SKM-1 treated with dmso at 0.1 percent for 144 hours (cell line): ENCODE measurements at regions not wholly inside any gene's neighbourhood (a gene's known extent, or its start where the extent isn't known, plus 50 kb on each side); places are given as distances from the start of the nearest gene placed in this dataset.
"Not testable (repeated sequence)": the region's sequence is repeated elsewhere in the genome, so short reads cannot be mapped to it uniquely, and the experiment has no call there.

Experiments
- DNase-seq: peaks from one replicate; lab custom pipeline; 2025; ENCODE audit not compliant: unreplicated experiment; lab: John Stamatoyannopoulos, UW

DNA sequence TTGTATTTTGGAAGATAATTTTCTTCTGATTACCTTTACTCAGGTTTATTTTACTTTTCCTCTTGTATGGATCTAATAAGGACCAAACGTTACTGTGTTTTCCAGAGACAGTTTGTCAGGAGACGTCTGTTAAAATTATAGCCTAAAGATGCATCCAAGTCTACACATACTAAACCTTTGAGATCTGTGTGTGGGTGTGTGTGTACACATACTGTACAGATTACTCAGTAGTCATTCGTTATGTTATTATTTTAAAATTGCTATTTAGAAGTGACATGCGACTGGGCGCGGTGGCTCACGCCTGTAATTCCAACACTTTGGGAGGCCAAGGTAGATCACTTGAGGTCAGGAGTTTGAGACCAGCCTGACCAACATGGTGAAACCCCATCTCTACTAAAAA, 51.6 kb upstream of the CNTLN start:
- DNase-seq: no peak

DNA sequence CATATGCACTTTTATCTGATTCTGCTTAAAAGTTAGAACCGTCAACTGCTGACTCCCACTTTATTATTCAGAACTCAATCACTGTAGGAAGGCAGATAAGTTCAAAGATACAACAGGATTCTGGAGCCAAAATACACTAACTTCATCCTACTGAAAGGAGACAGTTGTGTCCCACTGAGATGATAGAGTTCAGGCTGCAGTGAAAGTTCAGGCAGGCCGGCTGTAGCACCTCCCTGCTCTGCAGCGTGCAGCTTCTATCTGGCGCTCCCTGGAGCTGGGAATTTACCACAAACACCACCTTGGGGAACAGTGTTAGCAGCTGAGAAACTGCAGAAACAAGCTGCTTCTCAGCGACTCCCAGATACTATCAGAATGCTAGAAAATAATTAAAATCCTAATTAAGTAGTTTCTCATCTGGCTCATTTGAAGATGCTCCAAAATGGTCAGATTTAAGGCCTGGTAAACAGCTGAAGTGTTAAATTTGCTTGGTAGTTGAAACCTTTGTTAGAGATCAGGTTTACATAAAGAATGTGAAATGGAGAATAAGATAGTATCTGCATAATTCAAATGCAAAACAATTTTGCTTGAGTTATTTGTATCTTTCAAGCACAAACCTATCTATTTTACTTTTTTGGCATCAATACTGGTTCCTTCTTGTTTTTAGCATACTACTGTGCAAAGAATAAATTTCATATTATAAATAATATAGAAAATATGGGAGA, 52.3 kb upstream of the CNTLN start:
- no peak for DNase-seq

DNA sequence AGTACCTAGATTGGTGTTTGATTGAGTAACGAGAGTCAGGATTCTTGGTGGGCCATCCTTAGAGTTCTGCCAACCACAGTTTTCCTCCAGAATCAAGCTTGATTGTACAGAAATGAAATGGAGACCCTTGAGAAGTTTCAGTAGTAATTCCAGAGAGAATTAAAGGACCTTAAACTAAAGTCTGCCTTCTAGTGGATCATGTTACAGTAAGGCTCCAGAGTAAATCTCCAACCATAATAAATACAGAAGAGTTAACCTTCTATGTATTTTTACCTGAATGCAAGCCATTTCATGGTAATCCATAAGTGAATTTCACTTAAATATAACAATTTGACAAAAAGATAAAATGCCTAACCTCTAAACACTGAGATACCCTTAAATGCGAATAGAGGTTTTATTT, 53.0 kb upstream of the CNTLN start:
- DNase-seq: no peak

DNA sequence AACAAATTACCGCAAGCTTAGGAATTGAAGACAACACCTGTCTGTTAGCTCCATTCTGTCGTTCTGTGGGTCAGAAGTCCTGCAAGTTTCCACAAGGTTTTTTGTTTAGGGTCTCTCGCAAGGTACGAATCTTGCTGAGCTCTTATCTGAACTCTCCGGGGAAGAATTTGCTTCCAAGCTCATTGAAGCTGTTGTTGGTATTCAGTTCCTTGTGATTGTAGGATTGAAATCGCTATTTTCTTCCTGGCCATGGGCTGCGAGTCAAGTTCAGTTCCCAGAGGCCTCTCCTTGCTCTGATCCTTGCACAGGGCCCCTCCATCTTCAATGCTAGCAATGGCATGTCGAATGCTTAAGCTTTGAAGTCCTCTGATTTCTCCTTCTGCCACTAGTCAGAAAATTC, 53.5 kb upstream of the CNTLN start:
- no peak for DNase-seq

DNA sequence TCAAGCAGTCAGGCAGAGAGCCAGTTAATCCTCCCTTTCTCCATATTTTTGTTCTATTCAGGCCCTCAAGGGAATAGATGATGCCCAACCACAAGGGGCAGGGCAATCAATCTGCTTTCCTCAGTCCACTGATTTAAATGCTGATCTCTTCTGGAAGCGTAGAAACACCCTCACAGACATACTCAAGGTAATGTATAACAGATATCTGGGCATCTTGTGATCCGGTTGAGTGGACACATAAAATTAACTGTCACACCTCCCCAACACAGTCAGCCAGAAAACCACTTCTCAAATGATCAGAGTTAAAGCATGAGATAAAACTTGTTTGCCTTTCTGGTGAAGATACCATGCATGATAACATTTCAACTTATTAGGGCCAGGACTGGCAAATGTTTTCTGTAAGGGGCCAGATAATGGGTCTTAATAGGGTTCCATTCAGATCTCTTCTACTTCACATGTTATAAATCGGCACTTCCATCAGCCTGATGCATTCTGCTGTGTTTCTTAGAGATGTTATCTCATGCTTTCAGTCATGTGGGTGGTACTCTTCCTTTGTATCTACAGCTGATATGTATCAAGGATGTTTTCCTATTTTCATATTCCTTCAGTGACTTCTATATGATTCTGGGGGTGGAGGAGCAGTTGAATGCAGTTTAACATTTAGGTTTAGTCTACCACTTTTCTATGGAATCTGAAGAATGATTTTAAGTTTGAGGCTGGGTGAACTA, 58.9 kb upstream of the CNTLN start:
- no peak for DNase-seq

DNA sequence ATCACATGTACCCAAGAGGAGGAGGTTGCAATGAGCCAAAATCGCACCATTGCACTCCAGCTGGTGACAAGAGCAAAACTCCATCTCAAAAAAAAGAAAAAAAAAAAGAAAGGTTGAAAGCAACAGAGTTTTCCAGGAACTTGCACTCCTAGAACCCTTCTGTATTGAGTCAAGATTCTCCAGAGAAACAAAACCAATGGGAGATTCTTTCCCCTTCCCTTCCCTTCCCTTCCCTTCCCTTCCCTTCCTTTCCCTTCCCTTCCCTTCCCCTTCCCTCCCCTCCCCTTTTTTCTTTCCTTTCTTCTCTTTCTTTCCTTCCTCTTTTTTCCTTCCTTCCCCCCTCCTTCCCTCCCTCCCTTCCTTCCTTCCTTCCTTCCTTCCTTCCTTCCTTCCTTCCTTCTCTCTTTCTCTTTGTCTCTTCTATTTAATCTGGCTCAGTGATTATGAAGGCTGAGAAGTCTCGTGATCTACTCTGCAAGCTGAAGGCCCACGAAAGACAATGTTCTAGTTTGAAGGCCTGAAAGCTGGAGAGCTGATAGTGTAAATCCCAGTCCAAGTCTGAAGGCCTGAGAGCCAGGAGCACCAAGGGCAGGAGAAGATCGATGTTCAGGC, 59.6 kb upstream of the CNTLN start:
- DNase-seq: no peak

DNA sequence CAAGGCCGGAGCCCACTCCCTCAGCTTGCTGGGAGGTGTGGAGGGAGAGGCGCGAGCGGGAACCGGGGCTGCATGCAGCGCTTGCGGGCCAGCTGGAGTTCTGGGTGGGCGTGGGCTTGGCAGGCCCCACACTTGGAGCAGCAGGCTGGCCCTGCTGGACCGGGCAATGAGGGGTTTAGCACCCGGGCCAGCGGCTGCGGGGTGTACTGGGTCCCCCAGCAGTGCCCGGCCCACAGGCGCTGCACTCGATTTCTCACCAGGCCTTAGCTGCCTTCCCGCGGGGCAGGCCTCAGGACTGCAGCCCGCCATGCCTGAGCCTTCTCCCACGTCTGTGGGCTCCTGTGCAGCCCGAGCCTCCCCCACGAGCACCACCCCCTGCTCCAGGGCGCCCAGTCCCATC, 62.3 kb upstream of the CNTLN start:
- DNase-seq: not testable (repeated sequence)

DNA sequence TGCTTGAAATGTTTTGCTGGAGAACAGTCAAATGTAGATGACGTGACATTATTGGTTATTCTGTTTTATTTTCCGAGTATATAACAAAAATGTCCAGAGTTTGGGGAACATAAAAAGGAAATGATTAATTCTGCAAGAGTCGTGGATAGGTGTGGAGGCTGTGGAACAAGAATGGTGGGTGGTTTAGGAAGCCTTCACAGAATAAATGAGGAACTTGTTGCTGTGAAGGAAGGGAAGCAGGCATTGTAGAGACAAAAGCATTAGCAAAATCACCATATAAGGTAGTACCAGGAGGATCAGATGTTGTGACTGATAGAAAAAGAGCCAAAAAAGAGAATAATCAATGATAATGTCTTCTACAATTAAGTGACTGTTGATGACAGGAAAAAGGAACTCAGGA, 66.2 kb upstream of the CNTLN start:
- DNase-seq: peak; percentile 27

DNA sequence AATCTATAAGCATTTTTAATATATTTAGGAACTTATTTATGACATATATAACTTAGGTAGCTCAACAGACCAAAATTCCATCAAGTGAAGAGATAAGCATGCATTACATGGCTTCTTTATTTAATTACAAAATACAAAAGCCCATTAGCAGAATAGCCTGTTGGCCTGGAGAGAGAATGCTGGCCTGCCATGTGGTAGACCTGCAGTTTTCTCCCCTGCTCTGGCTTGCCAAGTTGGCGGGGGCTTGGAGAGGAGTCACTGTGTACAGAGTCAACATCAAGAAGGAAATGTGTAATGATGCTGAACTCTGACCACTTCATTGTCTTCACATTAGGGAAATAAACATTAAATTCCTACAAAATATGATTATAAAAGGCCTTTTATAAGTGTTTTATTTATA, 69.8 kb upstream of the CNTLN start:
- no peak for DNase-seq

DNA sequence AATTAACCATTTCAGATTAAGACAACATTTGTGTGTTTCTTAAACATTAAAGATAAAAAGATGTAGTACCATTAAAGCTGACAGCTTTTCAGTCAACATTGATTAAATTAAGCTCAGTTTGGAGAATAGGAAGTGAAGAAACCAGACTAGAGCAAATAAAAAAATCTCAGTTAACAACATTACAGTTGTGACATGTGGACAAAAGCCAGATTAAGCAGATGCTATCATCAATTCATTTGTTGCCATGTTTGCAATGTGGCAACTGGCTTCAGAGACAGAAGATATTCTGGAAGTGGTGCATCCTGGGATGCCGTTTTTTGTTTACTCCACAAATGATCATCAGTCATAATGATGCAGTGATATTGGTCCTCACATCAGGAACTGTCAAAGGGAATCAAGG, 70.3 kb upstream of the CNTLN start:
- DNase-seq: no peak

DNA sequence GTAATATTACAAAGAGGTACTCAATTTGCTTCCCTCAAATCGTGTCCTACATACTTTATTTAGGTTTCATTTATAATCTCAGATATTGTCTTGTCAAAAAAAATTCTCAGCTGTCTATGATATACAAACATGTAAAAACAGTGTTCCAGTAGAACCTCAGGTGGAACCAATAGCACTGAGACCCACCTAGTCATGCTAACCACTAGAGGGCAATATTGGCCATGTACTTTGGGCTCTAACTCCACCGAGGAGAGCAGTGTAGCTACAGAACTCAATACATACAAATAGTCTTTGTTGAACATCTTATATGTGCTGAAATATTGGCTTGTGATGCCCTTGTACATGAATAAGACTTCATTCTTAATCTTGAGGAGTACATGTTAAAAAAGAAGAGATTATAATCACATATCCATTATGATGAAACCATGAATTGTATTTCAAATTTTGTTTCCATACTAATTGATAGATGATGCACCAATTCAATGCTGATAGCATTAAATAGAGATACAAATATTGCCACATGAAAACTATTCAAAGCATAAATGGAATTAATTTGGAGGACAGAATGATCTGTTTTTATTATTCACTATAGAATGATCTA, 71.2 kb upstream of the CNTLN start:
- peak; percentile 27 for DNase-seq

DNA sequence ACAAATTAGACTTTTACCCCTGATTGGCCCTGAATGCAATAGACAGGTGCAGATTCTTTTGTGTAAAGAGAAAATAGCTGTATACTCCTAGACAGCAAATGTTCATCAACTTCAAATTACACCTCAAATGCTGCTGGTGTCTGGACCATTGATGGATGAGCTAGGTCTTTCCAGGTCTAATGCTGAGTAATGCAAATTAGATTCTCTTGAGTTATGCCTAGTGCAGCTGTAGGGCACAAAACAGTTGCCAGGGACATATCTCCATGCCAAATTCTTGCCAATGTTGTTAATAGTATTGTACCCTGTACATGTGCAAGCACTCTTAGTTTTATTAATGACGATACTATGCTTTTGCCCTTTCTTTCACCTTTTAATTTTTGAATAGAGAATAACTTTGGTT, 72.3 kb upstream of the CNTLN start:
- no peak for DNase-seq

DNA sequence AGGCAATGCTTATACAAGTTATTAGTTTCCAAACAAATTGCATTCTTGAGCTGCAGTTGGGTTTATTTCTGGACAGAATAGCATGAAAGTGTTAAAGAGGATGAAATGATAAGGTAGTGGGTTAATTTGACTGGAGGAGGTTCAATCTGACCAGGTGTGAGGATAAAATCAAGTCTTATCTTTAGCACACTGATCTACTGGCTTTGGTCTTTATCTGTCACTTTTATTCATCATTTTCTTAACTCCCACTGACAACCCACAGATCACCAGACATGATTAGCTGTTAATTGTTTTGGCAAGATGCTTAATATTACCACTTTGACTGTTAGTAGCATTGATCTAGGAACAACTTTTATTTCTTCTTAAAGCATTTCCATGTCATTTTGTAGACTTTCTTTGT, 74.4 kb upstream of the CNTLN start:
- DNase-seq: no peak

DNA sequence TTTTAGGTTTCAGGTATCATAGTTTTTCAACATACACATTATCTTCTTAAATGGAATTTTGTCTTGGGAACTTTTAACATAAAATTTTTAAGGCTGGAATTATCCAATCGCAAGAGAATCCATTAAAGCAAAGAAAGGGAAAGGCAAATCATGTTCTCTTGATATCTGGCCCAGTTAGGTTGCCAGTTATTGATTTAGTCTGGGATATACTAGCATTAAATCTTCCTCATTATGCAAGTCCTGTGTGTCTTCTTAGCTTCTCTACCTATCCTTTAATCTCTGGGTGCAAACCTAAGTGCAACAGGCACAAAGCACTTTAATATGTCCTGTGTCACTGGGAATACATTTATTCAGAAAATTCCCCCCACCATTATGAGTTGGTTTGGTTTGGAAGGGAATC, 75.4 kb upstream of the CNTLN start:
- DNase-seq: no peak

DNA sequence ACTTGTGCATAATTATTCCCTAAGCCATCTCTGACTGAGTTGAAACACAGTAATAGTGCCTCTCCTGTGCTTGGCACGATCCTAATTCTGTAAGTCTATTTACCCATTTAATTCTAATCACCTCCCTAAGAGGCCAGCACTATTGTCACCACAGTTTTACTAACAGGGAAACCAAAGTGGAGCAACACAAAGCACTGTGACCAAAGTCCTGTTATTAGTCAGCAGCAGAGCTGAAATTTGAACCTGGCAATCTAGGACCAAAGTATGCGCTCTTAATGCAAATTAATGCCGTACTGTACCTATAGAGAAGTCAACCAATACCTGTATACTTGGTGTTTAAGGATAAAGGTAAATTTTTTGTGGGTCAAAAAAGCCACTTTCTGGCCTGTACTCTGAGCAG, 77.1 kb upstream of the CNTLN start:
- DNase-seq: no peak

DNA sequence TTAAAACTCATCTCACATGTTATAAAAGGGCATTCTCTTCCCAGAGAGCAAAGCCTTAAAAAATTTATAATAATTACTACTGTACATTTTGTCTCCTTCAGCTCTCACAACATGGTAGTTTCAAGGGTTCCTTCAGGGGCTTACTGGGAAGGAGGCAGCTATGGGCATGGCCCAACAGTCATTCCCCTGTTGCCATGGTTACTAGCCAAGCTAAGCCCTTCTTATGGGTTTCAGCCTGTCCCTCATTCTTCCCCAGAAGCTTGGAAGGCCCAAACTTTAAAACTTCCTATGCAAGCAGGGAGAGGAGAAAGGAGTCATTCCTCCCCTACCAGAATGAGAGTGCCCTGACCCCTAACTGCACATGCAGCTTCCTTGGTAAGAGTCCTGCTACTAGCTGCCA, 82.2 kb upstream of the CNTLN start:
- no peak for DNase-seq

DNA sequence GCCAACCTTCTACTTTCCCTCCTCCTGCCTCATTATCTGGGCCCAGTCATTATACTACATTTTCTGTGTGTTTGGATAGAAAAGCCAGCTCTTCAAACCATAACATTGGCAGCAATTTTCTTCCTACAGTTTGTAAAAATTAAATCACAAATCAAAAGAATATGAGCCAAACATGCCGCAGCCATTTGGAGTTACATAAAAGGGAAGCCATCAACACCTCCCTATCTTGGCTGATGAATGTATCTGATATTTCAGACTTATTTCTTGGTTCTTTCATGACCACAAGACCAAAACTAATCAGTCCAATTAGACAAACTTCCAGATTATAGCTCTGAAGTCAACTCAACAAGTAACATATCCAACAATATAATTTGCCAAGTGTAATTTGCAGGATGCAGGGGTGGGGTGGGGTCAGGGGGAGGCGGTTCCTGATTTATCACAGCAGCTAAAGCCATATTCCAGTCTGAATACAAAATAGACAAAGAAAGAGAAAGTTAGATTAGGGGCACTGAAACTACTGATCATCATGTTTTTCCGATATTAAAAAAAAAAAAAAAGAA, 89.4 kb upstream of the CNTLN start:
- no peak for DNase-seq

DNA sequence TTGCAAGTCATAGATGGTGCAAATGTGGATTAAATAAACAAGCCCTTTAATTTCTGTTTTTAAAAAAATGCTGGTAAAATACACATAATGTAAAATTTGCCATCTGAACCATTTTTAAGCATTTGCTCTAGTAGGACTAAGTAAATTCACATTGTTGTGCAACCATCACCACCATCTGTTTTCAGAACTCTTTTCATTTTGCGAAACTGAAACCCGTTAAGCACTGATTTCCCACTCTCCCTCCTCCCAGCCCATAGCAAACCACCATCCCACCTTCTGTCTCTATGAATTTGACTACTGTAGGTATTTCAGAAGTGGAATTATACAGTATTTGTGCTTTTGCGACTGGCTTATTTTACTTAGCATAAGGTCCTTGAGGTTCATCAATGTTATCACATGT, 103.3 kb upstream of the CNTLN start:
- no peak for DNase-seq

DNA sequence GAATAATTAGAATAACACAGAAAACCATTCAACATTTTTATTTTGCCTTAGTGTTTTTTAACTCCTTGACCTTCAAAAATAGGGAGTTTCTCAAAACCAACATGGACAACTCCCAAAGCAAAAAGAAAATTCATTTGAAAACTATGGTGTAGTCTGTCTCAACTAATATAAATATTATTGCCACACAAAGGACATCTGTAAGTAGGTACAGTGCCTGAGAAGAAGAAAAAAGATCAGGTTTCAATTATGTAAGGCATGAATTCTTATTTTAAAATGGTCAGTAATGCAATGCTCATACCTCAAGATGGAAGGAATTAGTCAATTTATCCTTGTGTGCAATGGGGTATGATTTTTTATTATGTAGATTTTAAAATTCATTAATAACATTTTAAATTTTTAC, 109.6 kb upstream of the CNTLN start:
- DNase-seq: no peak

DNA sequence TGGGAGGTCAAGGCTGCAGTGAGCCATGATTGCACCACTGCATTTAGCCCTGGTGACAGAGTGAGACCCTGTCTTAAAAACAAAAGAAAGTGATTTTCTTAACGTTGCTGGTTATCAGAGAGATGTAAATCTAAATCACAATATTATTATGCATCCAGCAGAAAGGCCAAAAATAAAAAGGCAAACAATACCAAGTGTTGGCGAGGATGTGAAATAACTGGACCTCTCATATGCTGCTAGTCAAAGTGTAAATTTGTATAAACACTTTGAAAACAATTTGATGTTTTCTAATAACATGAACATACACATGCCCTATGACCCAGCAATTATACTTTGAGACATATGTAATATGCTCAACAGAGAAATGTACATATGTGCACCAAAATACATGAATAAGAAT, 110.7 kb upstream of the CNTLN start:
- no peak for DNase-seq

DNA sequence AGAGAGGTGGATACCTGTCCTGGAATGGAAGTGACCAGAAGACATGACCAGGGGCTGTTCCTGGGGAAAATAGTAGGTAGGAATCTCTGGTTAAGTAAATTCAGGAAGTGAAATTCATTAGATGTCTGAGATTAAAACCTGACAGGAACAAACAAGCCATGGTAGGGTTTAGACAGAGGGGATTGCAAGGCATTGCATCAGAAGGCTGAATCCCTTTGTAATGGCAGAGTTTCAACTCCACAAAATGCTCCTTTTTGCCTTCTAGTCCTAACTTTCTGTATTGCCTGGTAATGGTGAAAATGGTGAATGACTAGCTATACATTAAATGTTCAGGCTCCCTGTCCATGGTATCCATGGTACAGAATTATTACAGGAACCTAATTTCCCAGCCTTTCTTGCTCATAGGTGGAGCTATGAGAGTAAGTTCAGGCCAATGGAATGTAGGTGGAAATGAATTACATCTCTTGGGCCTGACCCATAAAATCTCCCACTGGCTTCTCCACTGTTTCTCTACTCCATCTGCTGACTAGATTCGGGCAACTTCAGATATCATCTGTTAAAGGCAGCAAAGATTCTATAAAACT, 113.4 kb upstream of the CNTLN start:
- peak; percentile 12 for DNase-seq
